Kidney glomerular epithelial cell (primary cell): ENCODE measurements at regions not wholly inside any gene's neighbourhood (a gene's known extent, or its start where the extent isn't known, plus 50 kb on each side); places are given as distances from the start of the nearest gene placed in this dataset.
"Not testable (repeated sequence)": the region's sequence is repeated elsewhere in the genome, so short reads cannot be mapped to it uniquely, and the experiment has no call there.

Experiments used
- DNase-seq: peaks from one replicate; lab custom pipeline; 2025; lab: John Stamatoyannopoulos, UW

DNA sequence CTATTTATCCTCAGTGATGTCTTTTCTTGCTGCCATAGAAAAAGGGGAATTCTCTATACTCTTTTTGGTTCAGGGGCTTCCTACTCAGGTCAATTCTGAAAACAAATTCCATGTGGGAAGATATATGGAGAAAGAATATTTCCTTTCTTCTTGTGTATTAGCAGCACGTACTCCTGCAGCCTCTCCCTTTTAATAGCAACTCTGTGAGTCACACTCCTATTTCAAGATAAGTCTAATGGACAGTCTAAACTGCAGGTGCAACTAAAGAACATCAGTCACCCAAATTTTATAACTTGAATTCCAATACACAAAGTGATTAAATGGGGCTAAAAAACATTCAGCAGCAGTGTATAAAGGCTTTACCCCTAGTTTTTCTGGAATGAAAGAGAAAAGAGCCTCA, 942.2 kb downstream of the CNTNAP5 start:
- no peak for DNase-seq

DNA sequence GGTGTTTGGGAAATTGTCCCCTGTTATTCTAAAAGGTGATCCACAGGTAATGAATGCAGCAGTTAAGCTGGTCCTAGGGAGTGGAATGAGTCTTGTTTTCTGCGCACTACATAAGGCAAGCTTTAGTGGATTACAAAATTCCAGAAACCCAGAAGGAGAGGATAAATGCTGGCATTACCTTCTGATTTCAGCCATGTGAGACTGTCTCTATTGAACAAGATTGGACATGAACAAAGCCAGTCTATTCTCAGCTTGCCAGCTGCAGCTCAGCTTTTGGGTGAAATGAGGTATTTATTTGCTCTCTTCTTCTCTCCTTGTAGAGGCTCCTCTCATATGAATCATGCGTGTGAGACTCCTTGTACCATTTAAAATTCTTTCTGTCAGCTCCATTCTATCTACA, 944.9 kb downstream of the CNTNAP5 start:
- DNase-seq: no peak

- peak; percentile 86 for DNase-seq
Measured at GRCh38 chr2:124973396-124973795, 948.3 kb downstream of the CNTNAP5 start.

- no peak for DNase-seq
Measured at GRCh38 chr2:124975224-124975623, 950.1 kb downstream of the CNTNAP5 start.

DNA sequence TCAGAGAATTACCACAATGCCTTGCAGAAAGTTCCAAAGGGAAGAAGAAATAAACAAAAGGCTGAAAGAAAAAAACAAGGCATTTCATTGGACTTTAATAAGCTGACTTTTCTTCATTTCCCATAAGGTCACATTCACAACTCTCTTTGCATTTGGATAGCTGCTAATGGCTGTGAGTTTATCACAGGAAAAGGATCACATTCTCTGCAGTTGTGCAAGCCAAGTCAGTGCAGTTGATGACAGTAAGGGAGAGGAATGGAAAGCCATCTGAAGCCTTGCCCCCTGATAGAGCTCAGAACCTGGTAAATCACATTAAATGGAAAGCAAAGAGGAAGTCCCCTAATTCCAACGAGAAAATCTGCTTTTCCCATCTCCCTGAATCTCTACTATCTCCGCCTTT, 950.6 kb downstream of the CNTNAP5 start:
- DNase-seq: no peak

DNA sequence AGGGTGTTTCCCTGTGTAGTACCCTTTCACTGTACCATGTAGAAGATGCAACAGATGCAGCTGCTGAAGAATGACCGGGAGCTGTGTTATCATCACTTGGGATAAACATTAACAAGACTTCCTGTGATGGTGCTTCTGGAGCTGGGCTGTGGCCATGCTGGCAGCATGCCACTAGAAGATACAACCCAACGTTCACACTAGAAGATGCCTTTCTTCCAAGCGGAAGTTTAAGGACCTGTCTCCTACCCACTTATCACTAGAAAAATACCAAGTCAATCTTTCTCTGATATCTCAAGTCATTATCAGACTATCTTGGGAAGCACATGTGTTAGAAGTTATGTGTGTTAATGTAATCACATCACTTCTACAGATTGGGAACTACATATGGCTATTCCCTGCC, 953.5 kb downstream of the CNTNAP5 start:
- peak; percentile 76 for DNase-seq

DNA sequence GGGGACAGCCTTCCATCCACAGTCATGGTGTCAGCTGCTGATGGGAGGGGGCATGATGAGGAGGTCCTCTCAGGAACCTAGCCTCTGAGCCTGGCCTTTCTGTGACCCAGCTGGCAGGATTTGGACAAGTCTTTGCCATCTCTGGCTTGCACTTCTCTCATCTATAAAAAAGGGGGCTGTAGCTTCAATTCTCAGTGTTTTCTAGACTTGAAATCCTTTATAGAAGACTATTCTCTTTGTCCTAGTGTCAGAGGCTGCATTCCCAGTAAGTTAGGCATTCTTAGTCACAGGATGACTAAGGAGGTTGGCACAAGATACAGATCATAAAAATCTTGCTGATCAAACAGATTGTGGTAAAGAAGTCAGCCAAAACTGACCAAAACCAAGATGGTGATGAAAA, 958.5 kb downstream of the CNTNAP5 start:
- DNase-seq: peak; percentile 82

DNA sequence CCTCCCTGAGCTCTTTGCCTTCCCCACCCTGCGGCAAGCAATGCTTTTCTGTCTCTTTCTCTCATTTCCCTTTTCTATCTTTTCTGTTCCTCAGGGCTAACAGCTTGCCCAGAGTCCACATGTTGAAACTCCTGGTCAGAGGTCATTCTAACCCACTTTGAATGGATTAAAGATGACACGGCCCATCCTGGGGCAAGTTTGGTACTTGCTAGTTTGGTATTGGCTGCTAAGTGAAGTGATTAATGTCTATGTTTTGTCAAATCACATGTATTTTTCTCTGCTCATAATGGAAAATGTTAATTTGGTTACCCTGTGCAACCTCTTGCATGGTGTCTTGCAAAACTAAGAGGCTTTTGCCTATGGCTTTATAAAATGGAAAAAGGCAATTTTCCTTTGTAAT, 960.2 kb downstream of the CNTNAP5 start:
- DNase-seq: no peak

- no peak for DNase-seq
Measured at GRCh38 chr2:124986136-124986535, 961.0 kb downstream of the CNTNAP5 start.

- DNase-seq: not testable (repeated sequence)
Measured at GRCh38 chr2:124986870-124987269, 961.8 kb downstream of the CNTNAP5 start.

DNA sequence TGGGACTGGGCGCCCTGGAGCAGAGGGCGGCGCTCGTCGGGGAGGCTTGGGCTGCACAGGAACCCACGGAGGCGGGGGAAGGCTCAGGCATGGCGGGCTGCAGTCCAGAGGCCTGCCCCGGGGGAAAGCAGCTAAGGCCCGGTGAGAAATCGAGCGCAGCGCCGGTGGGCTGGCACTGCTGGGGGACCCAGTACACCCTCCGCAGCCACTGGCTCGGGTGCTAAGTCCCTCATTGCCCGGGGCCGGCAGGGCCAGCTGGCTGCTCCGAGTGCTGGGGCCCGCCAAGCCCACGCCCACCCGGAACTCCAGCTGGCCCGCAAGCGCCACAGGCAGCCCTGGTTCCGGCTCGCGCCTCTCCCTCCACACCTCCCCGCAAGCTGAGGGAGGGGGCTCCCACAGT, 962.3 kb downstream of the CNTNAP5 start:
- not testable (repeated sequence) for DNase-seq

DNA sequence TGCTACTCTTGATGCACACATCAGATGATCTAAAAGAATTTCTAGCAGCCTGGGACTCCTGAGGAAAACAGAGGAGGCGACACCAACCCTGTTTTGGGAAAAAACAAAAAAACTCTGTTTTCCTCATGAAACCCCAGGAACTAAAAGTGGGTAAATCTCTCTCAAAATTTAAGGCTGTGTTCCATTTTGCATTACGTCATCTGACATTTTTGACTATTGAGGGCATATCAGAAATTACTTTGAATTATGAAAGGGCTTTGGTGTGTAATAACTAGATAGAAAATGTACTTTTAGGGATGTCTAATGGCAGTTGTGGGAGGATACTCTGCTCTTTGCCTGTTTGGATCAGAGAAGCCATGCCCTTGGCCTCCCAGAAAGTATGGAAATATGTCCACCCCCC, 963.0 kb downstream of the CNTNAP5 start:
- no peak for DNase-seq

GRCh38 chr2:124988794-124989193, 963.7 kb downstream of the CNTNAP5 start:
- DNase-seq: no peak

- no peak for DNase-seq
Measured at GRCh38 chr2:124993809-124994208, 968.7 kb downstream of the CNTNAP5 start.

DNA sequence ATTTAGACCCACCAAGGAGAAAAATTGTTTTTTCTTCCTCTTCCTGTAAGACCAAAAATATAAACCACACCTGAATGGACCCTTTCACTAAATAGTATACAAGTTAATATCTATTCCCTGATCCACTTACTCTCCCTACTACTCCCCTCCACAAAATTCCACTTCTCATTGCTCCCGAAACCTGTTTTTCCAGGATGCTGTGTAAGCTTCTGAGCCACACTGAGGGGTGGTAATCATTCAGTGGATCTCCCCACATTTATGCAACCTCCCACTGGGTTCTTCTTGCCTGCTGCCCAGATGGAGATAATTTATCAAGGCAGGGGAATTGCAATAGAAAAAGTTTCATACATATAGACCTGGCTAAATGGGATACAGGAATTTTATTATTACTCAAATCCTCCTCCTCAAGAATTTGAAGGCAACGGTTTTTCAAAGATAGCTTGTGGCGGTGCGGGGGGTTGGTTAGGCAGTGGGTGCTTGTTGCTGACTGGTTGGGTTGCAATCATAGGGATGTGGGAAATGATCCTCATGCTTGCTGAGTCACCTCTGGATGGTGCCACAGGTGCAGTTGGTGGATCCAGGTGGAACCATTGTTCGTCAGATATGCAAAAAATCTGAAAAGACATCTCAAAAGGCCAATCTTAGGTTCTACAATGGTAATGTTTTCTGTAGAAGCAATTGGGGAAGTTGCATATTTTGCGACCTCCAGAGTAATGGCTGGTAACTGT, 970.3 kb downstream of the CNTNAP5 start:
- no peak for DNase-seq

DNA sequence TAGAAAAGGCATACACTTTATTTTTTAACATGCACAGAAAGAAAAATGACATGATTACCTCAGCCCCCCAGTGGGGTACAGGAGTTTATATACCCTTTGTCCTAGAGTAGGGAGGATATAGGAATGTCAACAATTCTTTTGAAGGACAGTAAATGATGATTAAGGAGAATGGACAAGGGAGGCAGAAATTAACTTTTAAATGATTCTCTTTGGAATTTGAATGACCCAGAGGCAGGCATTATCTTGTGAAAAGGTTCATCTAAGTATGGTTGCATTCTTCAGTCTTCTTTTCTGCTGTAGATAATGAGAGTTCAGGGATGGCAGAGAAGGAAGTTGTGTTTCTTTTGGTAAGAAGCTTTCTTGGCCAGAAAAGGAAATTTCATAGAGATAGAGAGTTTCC, 971.3 kb downstream of the CNTNAP5 start:
- DNase-seq: no peak

GRCh38 chr2:124999906-125000305, 974.8 kb downstream of the CNTNAP5 start:
- no peak for DNase-seq

GRCh38 chr2:125004106-125004800, 979.2 kb downstream of the CNTNAP5 start:
- DNase-seq: peak; percentile 82

DNA sequence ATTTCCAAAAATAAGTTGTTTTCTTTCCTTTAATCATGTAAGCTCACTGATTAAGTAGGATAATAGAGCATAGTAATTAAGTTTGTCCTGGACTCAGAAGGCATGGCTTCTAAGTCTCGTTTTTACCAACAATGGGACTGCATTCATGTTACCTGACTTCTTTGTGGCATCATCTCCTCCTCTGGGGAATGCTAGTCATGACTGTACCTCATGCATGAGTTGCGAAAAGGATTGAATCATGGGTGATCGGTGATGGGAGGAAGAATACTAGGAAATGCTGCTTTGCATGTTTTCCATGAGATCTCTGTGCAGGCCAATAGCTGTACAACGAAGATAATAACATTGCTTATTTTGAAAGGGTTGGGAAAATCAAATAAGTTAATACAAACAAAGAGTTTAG, 981.6 kb downstream of the CNTNAP5 start:
- peak; percentile 49 for DNase-seq

GRCh38 chr2:125028721-125029120, 1003.6 kb downstream of the CNTNAP5 start:
- DNase-seq: not testable (repeated sequence)

- no peak for DNase-seq
Measured at GRCh38 chr2:125033871-125034270, 1008.8 kb downstream of the CNTNAP5 start.

GRCh38 chr2:125037135-125037653, 1012.1 kb downstream of the CNTNAP5 start:
- no peak for DNase-seq

DNA sequence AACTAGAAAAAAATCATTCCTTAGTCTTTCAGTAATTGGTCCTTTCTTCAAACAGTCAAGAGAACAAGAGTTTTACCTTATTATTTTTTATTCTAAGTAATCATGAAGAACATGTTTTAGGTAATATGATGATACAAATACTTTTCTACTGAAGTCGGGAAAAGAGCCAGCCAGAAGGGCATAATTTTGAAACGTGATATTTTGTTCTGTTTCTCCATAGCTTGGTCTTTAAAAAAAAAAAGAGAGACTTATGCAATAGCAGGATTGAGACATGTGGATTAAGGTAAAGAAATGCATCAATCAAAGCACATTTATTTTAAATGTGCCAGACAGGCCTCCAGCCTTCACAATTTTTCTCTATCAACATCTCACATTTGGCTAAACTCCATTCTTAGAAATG, 1016.8 kb downstream of the CNTNAP5 start:
- no peak for DNase-seq
